GM19025 (cell line): ENCODE measurements at regions not wholly inside any gene's neighbourhood (a gene's known extent, or its start where the extent isn't known, plus 50 kb on each side); places are given as distances from the start of the nearest gene placed in this dataset.
"Not testable (repeated sequence)": the region's sequence is repeated elsewhere in the genome, so short reads cannot be mapped to it uniquely, and the experiment has no call there.

Experiments used
- ATAC-seq: cut with Tn5 transposase; IDR thresholded peaks from one replicate; pipeline ENCODE4 v1.9.1; 2021; ENCODE audit warnings: mild to moderate bottlenecking, low read depth, moderate library complexity; ENCODE audit not compliant: unreplicated experiment

DNA sequence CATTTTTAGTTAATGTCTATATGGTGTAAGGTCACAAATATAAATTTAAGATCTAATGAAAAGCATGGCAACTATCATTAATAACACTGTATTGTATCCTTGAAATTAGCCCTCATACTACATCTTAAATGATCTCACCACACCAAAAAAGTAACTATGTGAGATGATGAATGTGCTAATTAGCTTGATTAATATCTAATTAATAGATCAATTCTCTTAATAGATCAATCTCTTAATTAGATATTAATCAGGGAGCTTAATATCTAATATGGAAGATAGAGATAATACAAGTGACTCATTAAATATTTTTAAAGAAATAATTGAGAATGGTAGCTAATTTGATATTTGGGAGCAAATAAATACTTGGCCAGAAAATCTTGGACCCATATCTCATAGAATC lies 178.5 kb upstream of the FAT3 start:
- no peak for ATAC-seq

DNA sequence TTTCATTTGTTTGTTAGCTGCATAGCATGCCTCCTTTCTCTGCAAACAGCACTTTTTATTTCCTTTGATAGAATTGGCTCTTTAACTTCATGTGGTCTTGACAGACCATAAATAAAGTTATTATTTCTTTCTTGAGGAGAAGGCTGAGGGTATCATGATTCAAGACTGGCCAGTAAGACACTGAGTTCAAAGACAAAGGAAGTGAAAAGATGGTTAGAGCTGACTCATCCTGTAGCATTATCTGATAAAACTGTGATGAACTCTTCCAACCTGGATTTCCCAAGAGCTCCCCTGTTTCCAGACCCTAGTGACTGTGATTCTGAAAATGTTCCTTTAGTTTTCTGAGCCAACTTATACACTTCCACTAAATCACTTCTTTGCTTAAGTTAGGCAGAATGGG lies 179.3 kb upstream of the FAT3 start:
- no peak for ATAC-seq

DNA sequence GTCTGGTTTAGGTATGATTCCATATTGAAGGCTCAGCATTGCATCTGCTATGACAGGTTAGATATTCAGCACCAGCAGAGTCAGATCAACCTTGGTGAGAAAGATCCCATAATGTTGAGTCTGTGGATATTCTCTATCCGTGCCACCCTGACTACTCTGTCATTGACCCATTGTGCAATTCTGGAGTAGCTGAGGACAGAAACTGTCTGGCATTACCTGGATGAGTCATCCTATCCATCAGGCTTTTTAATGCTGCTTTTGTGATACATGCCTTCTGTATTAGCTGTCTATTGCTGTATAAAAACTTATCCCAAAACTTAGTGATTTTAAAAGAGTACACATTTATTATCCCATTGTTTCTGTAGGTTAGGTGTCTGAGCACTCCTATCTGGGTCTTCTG lies 189.1 kb upstream of the FAT3 start:
- ATAC-seq: no peak

DNA sequence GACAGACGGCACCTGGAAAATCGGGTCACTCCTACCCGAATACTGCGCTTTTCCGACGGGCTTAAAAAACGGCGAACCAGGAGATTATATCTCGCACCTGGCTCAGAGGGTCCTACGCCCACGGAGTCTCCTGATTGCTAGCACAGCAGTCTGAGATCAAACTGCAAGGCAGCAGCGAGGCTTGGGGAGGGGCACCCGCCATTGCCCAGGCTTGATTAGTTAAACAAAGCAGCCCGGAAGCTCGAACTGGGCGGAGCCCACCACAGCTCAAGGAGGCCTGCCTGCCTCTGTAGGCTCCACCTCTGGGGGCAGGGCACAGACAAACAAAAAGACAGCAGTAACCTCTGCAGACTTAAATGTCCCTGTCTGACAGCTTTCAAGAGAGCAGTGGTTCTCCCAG lies 197.5 kb upstream of the FAT3 start:
- ATAC-seq: not testable (repeated sequence)

DNA sequence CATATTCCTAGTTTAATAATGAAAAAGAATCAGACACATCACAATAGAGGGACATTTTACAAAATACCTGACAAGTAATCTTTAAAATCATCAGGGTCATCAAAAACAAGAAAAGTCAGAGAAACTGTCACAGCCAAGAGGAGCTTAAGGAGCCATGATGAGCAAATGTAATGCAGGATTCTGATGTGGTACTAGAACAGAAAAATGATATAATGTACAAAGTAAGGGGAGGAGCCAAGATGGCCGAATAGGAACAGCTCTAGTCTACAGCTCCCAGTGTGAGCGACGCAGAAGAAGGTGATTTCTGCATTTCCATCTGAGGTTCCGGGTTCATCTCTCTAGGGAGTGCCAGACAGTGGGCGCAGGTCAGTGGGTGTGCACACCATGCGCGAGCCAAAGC lies 198.0 kb upstream of the FAT3 start:
- no peak for ATAC-seq

DNA sequence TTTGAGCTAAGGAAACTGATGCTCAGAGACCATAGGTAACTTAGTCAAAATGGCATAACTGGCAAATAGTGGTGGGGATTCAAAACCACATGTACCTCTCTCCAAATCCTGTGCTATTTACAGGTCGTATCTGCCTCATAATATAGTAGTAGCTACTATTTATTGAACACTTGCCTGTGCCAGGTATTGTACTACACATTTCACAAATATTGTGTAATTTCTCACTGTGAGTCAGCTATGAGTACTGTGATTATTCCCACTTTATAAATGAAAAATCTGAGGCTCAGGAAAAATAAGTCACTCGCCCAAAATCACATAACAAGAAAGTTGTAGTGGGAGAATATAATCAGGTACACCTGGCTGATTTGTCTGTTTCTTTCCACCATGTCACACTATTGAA lies 199.8 kb upstream of the FAT3 start:
- no peak for ATAC-seq

DNA sequence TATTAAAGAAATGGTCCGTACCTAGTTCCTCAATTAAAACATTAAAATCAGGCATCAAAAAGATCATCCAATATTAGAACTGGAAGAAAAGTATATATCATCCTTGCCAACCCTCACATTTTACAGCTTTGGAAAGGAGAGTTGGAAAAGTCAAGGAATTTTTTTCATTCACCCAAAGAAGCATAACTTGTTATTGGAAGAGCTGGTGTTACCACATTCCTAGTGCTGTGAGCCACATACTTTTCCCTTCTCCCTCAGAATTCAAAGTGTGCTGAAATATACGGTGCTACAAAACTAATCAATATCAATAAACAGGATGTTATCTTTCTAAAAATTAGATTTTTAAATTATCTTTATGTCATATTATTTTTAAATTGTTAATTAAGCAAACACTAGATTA lies 202.1 kb upstream of the FAT3 start:
- no peak for ATAC-seq

DNA sequence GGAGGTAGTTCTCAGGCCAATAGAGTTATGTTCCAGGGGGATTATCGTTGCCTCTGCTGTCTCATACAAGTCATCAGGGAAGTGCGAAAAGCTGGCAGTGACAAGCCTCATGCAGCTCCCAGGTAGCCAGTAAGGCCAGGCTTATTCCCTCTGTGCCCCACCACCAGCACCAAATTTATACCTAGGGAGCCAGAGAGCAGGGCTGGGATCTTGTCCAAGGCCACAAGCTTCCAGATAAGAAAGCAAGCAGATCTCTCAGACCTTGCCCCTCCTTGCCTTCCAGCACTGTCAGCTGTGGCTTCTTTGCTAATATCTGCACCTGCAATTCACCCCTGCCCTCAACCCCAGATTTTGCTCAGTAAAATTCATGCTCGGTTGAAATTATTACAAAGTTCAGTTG lies 206.3 kb upstream of the FAT3 start:
- ATAC-seq: no peak

DNA sequence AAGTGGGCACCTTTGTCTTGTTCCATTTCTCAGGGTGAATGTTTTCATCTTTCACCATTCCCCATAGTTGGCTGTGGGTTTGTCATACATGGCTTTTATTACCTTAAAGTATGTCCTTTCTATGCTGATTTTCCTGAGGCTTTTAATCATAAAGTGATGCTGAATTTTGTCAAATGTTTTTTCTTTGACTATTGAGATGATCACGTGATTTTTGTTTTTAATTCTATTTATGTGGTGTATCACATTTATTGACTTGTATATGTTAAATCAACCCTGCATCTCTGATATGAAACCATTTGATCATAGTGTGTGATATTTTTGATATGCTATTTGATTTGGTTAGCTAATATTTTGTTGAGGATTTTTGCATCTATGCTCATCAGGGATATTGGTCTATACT lies 216.4 kb upstream of the FAT3 start:
- no peak for ATAC-seq

DNA sequence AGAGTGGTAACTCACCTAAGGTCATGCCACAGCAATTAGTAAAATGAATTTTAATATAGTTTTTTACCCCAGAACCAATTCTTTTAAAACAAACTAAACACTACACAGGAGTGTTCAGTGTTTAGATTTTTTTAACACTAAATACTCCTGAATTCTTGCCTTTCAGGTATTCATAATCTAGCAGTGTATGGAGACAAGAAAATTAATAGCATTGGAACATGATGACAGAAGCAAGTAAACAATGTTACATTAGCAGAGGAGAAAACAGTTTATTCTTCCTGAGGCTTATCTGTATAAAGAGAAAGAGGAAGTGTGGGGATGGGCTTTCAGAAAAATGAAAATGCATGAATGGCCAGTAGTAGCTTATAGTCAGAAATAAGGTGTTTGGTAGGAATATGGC lies 222.1 kb upstream of the FAT3 start:
- no peak for ATAC-seq

DNA sequence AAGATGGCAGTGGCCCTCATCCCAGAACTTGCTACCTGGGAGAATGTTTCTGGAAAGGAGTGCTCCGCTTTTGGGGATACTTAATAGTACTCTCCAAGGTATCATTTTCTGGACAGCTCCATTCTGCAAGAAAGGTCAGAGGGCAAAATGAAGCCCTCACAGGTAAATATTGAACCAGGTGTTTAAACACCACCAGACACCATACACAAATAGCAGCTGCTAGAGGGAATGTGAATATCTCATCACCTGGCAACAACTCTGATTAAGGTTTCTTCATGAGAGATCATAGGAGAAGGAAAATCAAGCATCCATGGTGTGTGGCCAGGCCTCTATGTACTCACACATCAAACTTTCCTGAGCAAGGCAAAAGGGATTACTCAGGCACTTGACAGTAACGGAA lies 226.1 kb upstream of the FAT3 start:
- no peak for ATAC-seq

DNA sequence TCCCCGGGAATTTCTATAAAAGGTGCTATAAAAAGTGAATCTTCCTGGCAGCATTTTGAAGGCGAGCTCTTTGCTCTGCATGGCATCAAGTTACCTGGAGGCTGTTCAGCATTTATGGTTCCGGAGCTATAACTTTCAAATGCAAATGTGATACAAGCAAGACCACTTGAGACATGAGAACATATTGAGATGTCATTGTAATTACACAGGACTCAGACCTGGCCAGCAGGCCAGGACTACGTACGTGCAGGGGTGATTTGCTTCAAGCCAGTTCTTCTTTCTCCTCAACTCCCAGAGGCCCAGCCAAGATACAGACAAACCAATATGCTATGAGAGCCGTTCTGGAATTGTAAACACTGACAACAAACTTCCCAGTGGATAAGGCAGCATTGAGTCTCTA lies 227.4 kb upstream of the FAT3 start:
- no peak for ATAC-seq

DNA sequence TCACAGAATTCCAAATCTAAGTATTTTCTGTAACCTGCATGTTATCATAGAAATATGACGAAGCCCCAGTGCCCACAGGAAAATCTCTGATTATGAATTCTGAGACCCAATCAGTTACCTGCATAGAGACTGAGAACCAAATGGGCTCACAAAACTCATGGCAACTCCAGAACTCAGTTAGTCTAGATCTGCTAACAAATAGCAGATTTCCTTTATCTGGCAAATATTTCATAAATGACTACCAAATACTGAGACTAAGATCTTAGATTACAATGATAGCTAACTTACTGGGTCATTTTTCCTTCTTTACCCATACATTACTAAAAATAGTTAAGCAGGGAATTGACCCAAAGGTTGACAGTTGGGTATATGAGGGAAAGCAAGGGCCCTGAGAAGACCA lies 228.1 kb upstream of the FAT3 start:
- no peak for ATAC-seq

DNA sequence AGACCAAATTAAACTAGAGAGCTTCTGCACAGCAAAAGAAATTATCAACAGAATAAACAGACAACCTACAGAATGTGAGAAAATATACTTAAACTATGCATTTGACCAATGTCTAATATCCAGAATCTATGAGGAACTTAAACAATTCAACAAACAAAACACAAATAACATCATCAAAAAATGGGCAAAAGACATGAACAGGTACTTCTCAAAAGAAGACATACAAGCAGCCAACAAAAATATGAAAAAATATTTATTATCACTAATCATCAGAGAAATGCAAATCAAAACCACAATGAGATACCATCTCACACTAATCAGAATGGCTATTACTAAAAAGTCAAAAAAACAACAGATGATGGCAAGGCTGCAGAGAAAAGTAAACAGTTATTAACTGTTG lies 236.2 kb upstream of the FAT3 start:
- ATAC-seq: not testable (repeated sequence)

DNA sequence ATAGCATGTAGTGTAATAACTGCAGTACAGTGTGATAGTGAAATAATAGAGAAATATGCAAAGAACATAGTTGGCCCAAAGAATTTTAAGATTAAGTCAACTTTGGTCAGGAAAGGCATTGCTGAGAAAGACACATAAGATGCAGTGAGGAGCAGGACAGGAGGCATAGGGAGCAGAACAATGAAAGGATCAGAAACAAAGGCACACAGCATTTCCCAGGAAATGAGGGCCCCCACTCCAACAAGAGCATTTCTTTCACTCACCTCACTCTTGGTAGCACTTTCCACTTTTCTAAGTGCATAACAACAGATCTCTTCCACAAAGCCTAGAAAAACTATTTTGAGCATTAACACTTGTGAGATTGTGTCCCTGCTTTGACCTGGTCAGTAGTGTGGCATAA lies 238.4 kb upstream of the FAT3 start:
- ATAC-seq: no peak

DNA sequence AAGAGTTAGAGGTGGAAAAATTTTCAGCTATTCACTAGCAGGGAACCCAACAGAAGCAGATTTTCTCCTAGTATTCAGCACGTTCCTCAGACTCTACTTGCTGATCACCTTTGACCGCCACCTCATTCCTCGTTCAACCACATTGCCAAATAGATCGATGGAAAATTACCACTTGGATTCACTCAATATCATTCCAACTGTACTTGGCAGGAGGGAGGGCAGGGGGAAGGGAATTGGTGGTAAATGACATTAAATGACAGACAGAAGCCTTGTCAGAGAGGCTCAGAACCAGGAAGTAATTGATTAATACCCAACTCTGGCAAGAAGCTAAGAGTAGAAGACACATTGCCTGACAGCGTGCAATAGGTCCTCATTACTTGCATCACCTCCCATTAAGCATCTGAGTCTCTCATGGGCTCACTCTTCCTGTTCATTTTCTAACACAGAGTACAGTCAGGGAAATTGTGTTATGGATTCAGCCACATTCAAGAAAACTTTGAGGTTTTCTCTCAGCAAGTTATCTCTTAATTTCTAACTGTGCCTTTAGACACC lies 240.5 kb upstream of the FAT3 start:
- ATAC-seq: no peak

DNA sequence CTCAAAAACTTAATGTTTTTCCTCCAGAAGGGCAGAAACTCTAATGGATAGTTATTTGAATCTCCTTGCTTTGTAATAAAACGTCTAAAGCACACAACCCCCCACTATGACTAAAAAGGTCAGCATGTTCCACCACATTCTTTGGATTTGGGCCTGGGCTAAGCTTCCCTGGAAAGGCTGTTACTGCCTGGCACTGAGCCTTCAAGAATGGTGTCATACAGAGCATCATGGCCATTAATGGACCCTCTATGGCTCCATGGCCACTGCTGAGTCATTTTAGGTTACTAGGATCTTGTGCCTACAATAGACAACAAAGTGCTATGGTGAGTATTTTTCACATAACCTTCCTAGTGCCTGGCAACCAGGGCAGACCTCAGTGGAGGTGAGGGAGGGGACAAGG lies 242.6 kb upstream of the FAT3 start:
- no peak for ATAC-seq

DNA sequence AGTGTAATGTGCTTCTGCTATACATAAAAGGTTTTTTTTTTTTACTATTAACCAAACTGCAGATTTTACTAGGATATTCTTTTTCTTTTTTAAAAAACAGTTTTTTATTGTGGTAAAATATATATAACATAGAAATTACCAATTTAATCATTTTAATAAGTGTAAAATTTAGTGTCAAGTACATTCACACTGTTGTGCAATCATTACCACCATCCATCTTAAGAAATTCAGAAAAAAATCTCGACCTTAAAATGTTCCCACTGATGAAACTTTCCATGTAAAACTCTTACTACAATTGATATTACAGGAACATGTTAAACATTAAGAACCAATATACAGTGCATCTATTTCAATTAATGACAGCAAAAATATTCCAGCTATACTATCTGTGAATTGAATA lies 244.8 kb upstream of the FAT3 start:
- no peak for ATAC-seq

DNA sequence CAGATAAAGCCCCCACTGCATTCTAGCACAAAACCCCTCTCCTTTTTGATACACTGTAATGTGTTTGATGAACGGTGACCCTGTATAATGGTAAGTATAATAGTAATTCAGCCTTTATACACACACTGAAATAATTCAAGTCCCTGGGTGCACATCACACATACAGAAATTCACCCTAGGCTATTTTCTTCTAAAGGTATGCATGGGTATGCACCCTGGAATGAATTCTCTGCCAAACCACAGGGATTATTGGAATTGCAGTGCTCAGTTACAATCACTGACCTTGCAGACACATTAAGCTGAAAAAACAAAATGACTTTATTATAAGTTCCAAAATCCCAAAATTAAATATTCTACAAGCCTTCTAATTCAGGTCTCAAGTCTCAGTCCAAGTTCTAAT lies 245.9 kb upstream of the FAT3 start:
- ATAC-seq: no peak

DNA sequence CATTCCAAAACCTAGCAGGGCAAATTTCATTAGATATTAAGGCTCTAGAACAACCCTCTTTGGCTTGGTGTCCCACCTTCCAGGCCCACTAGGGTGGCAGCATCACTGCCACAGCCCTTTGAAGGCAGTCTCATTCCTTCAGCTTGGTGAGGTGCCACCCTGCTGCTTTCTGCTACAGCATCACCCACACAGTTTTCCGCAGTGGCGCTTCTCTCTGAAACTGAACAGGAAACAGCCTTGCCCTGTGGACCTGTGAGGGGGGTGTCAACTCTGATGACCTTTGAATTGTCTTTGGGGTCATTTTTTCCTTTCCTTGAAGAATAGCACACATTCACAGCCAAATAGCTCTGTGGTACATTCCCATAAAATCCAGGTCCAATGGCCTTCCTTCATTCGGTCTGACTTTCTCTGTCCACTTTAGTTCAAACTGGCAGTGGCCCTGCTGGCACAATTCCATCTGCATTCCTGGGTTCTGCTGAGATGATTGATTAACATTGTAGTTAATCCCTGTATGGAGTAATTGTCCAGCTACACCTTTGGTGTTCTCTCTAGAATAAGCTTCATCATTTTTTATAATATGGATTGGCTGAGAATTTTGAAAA lies 251.9 kb upstream of the FAT3 start:
- ATAC-seq: no peak

DNA sequence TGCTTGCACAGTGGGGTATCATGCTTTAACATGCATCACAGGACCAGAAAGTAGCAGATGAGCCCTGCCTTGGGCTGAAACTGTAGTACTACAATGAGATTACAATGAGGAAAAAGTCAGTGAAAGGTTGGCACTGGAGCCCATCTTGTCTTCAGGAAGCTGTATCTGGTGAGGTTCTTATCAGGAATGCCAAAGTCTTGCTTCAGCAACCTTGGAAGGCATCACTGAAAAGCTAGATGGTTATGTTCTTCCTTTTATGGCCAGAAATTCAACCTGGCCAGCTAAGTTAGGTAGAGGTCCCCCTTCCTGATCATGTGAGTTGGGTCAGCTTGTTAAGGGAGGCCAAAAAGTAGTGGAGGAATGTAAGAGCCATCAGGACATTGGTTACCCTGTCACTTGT lies 254.0 kb upstream of the FAT3 start:
- ATAC-seq: no peak

DNA sequence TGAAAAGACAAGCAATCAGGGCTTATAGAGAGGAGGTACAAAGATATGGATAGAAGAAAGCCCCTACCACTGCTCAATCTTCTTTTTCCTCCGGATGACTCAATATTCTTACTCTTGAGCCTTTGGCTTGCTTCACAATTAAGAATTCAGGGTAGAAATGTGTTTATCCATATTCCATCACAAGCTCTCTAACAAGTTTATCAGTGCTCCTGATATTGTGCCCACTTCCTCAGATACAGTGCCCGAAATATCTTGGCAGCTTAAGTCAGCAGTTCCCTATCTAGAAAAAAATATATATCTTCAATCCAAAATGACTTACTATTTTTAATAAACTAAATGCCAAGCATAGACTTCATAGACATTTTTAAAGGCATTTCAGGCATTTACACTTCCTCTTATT lies 255.1 kb upstream of the FAT3 start:
- ATAC-seq: no peak

DNA sequence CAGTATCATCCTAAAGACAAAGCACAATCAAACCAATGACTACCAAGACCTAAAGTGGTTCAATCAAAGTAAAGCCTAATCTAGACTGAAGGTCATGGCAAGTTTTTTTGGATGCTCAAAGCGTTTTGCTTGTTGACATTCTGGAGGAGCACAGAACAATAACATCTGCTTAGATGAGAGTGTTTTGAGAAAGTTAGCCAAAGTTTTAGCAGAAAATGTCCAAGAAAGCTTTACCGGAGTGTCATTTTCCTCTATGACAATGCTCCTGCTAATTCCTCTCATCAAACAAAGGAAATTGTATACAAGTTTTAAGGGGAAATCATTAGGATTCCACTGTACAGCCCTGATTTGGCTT lies 256.9 kb upstream of the FAT3 start:
- no peak for ATAC-seq
